HepG2 (cell line): ENCODE measurements at regions not wholly inside any gene's neighbourhood (a gene's known extent, or its start where the extent isn't known, plus 50 kb on each side); places are given as distances from the start of the nearest gene placed in this dataset.

Source experiments
- ATAC-seq: fragments of 200-7000 bp; cut with Tn5 transposase; 3 replicates; pipeline ENCODE4 v1.9.1; 2020; ENCODE audit warnings: mild to moderate bottlenecking, moderate library complexity
- BruUV-seq: library from RNA; stranded (reverse); fragments of 400-500 nt; replicated peaks from 2 replicates; lab custom pipeline; 2021; lab: Mats Ljungman, UMichigan
- CTCF ChIA-PET: fragments of 300-600 bp; formaldehyde crosslinking; extraction: SDS; loops from one replicate; lab custom pipeline; 2021; ENCODE audit warnings: low total read pairs, inconsistent platforms, low intra/inter-chr PET ratio; lab: Yijun Ruan, JAX
- POLR2A ChIA-PET: fragments of 350-600 bp; sonication (Branson Sonifier 250); formaldehyde crosslinking; loops from one replicate; lab custom pipeline; 2020; ENCODE audit warnings: antibody characterized with exemption, inconsistent platforms; lab: Yijun Ruan, JAX
- DNase-seq: peaks from one replicate; pipeline ENCODE4 v3.0.0-alpha.2; 2015; ENCODE audit warnings: low spot score
- FAIRE-seq: peaks from 3 replicates; lab custom pipeline; 2011; peaks lifted over from hg19 to GRCh38; lab: Jason Lieb, UNC
- H2AFZ ChIP-seq: one replicate; pipeline ENCODE4 v1.6.1; 2011; ENCODE audit warnings: low read length, inconsistent platforms
- H3K27ac ChIP-seq: fragments of 300-600 bp; 3 replicates; pipeline ENCODE4 v1.8.0; 2011; ENCODE audit warnings: mixed run types, mild to moderate bottlenecking, mixed read lengths, low read length, inconsistent platforms; ENCODE audit not compliant: insufficient read depth; ENCODE audit errors: extremely low read length
- H3K27me3 ChIP-seq, 2 experiments: fragments of 200-600 bp in 1 of 2; 2 replicates in 1 of 2; 3 replicates in 1 of 2; pipeline versions ENCODE4 v1.6.0 to v1.8.0; 2011; ENCODE audit warnings: low read length in 2 of 2, mild to moderate bottlenecking in 2 of 2, moderate library complexity in 2 of 2, inconsistent platforms in 1 of 2; ENCODE audit not compliant: insufficient read depth in 2 of 2, control insufficient read depth in 1 of 2
- H3K36me3 ChIP-seq, 2 experiments: fragments of 200-600 bp in 1 of 2; replicated peaks in 1 of 2; 2 replicates in 1 of 2; 3 replicates in 1 of 2; pipeline versions ENCODE4 v1.5.1 to v1.8.0; 2011; ENCODE audit warnings: low read length in 2 of 2, inconsistent platforms in 1 of 2; ENCODE audit not compliant: insufficient read depth in 2 of 2, control insufficient read depth in 1 of 2
- H3K4me1 ChIP-seq: 2 replicates; pipeline ENCODE4 v1.5.1; 2012; ENCODE audit warnings: low read length, inconsistent platforms; ENCODE audit not compliant: insufficient read depth
- H3K4me2 ChIP-seq: 2 replicates; pipeline ENCODE4 v1.6.0; 2011; ENCODE audit warnings: low read depth, low read length, inconsistent platforms
- H3K4me3 ChIP-seq, 3 experiments: fragments of 200-600 bp in 1 of 3; sonication (generic), shearing (Covaris generic) in 1 of 3; replicated peaks in 1 of 3; 2 replicates each; pipeline ENCODE4 v1.5.1; 2011 to 2016; ENCODE audit warnings: low read length in 3 of 3, inconsistent platforms in 2 of 3, low read depth in 2 of 3, mild to moderate bottlenecking in 2 of 3, control low read depth in 1 of 3, mixed read lengths in 1 of 3; ENCODE audit not compliant: insufficient read depth in 1 of 3
- H3K79me2 ChIP-seq: one replicate; pipeline ENCODE4 v1.6.1; 2011; ENCODE audit warnings: low read length, inconsistent platforms; ENCODE audit not compliant: insufficient read depth
- H3K9ac ChIP-seq: 2 replicates; pipeline ENCODE4 v1.6.0; 2011; ENCODE audit warnings: mild to moderate bottlenecking, low read depth, low read length, inconsistent platforms; ENCODE audit not compliant: insufficient read depth
- H3K9me3 ChIP-seq: 2 replicates; pipeline ENCODE4 v1.5.1; 2012; ENCODE audit warnings: mild to moderate bottlenecking, low read length
- H4K20me1 ChIP-seq: 2 replicates; pipeline ENCODE4 v1.6.0; 2011; ENCODE audit warnings: inconsistent platforms, mild to moderate bottlenecking, low read length, moderate library complexity; ENCODE audit not compliant: insufficient read depth
- ARNT ChIP-seq: fragments of 450-650 bp; IDR thresholded peaks from 2 replicates; pipeline ENCODE4 v1.6.1; 2017
- FOXK1 ChIP-seq: sonication (generic); formaldehyde crosslinking; IDR thresholded peaks from 2 replicates; pipeline ENCODE4 v1.4.0; 2020; ENCODE audit warnings: low read depth, missing genetic modification reagents, borderline replicate concordance
- HCFC1 ChIP-seq: fragments of 150-350 bp; IDR thresholded peaks from 2 replicates; pipeline ENCODE4 v1.6.1; 2014; ENCODE audit warnings: low read depth, low read length
- JARID2 ChIP-seq: sonication (generic); formaldehyde crosslinking; IDR thresholded peaks from 2 replicates; pipeline ENCODE4 v1.8.1; 2023; ENCODE audit warnings: missing genetic modification reagents, inconsistent platforms; ENCODE audit not compliant: insufficient replicate concordance
- JUNB ChIP-seq: sonication (generic); formaldehyde crosslinking; IDR thresholded peaks from 2 replicates; pipeline ENCODE4 v1.8.0; 2022; ENCODE audit warnings: missing genetic modification reagents, mild to moderate bottlenecking, borderline replicate concordance
- KLF13 ChIP-seq: sonication (generic); formaldehyde crosslinking; IDR thresholded peaks from 2 replicates; pipeline ENCODE4 v1.4.0; 2020; ENCODE audit warnings: mild to moderate bottlenecking, missing genetic modification reagents
- MED1 ChIP-seq: sonication (generic); formaldehyde crosslinking; IDR thresholded peaks from 2 replicates; pipeline ENCODE4 v1.4.0; 2020; ENCODE audit warnings: missing genetic modification reagents
- ONECUT2 ChIP-seq: sonication (generic); formaldehyde crosslinking; IDR thresholded peaks from 2 replicates; pipeline ENCODE4 v1.4.0; 2020; ENCODE audit warnings: missing genetic modification reagents
- SCMH1 ChIP-seq: sonication (generic); formaldehyde crosslinking; IDR thresholded peaks from 2 replicates; pipeline ENCODE4 v1.9.0; 2021; ENCODE audit warnings: missing genetic modification reagents, mild to moderate bottlenecking, borderline replicate concordance
- SMC3 ChIP-seq: IDR thresholded peaks from 2 replicates; pipeline ENCODE4 v1.6.1; 2011; ENCODE audit warnings: low read length, improper control_type of control experiment
- SP5 ChIP-seq: IDR thresholded peaks from 2 replicates; pipeline ENCODE4 v1.6.1; 2016; ENCODE audit warnings: low read depth, borderline replicate concordance
- SRSF9 ChIP-seq: fragments of 200-400 bp; formaldehyde crosslinking; IDR thresholded peaks from 2 replicates; pipeline ENCODE4 v1.6.1; 2018; ENCODE audit warnings: borderline replicate concordance, mild to moderate bottlenecking, low read depth, low read length; ENCODE audit not compliant: insufficient read depth, poor library complexity, severe bottlenecking
- ZBTB7A ChIP-seq: sonication (generic); formaldehyde crosslinking; IDR thresholded peaks from 2 replicates; pipeline ENCODE4 v1.8.0; 2022; ENCODE audit warnings: mild to moderate bottlenecking, missing genetic modification reagents
- ZNF205 ChIP-seq: IDR thresholded peaks from 2 replicates; pipeline ENCODE4 v1.6.1; 2018; ENCODE audit warnings: missing biosample characterization, missing genetic modification reagents
- ZNF260 ChIP-seq: sonication (generic); formaldehyde crosslinking; IDR thresholded peaks from 2 replicates; pipeline ENCODE4 v1.4.0; 2020; ENCODE audit warnings: missing genetic modification reagents, low read depth, mild to moderate bottlenecking, borderline replicate concordance
- ZNF724P ChIP-seq: sonication (generic); formaldehyde crosslinking; IDR thresholded peaks from 2 replicates; pipeline ENCODE4 v1.8.0; 2022; ENCODE audit warnings: missing genetic modification reagents, borderline replicate concordance
- ZNF773 ChIP-seq: sonication (generic); formaldehyde crosslinking; IDR thresholded peaks from 2 replicates; pipeline ENCODE4 v1.4.0; 2020; ENCODE audit warnings: missing genetic modification reagents, borderline replicate concordance
- ZNF790 ChIP-seq: sonication (generic); formaldehyde crosslinking; IDR thresholded peaks from 2 replicates; pipeline ENCODE4 v1.8.0; 2022; ENCODE audit warnings: missing genetic modification reagents, mild to moderate bottlenecking, borderline replicate concordance
- WGBS: methylation state at CpG from one replicate; pipeline ENCODE4 v1.1.6; 2017; ENCODE audit warnings: low lambda C conversion rate; 5-methylcytosine and 5-hydroxymethylcytosine counted together
- in situ Hi-C: cut with HindIII; loops from 2 replicates; pipeline ENCODE4 v1.10.0; 2017; ENCODE audit warnings: low pct_unique_long_range_greater_than_20kb; ENCODE audit not compliant: extremely low pct_ligation_motif_present
- intact Hi-C: fragments of 100-400 bp; cut with micrococcal nuclease; formaldehyde crosslinking; loops from one replicate; pipeline ENCODE4 v1.10.0; 2022; ENCODE audit not compliant: unreplicated experiment
- TF ChIP-seq, protein P1 (sequence below): sonication (generic); formaldehyde crosslinking; IDR thresholded peaks from 2 replicates; pipeline ENCODE4 v1.4.0; 2020; ENCODE audit warnings: low read depth, mild to moderate bottlenecking, missing genetic modification reagents
- TF ChIP-seq, protein P2 (sequence below): sonication (generic); formaldehyde crosslinking; IDR thresholded peaks from 2 replicates; pipeline ENCODE4 v1.4.0; 2020; ENCODE audit warnings: mild to moderate bottlenecking, missing genetic modification reagents
- TF ChIP-seq, protein P3 (sequence below): sonication (generic); formaldehyde crosslinking; IDR thresholded peaks from 2 replicates; pipeline ENCODE4 v1.8.0; 2022; ENCODE audit warnings: mild to moderate bottlenecking, missing genetic modification reagents, moderate library complexity

GRCh38 chr11:111066846-111067245, 178.7 kb upstream of the POU2AF2 start (continued):
- TF ChIP-seq ZNF724P (CRISPR knock-in tag) (no peak), ARNT (no peak)

- no peak for ATAC-seq
- TF ChIP-seq JARID2 (no peak), ZNF260 (CRISPR knock-in tag) (no peak), SMC3 (no peak), JUNB (CRISPR knock-in tag) (no peak), HCFC1 (no peak), SCMH1 (CRISPR knock-in tag) (no peak), ZNF790 (CRISPR knock-in tag) (no peak), SRSF9 (no peak), MED1 (CRISPR knock-in tag) (no peak), SP5 (CRISPR knock-in tag) (no peak), ZNF205 (CRISPR knock-in tag) (no peak), KLF13 (CRISPR knock-in tag) (no peak), ZNF773 (CRISPR knock-in tag) (no peak), ONECUT2 (CRISPR knock-in tag) (no peak), ZBTB7A (no peak), FOXK1 (CRISPR knock-in tag) (no peak)
- TF ChIP-seq, protein P1, sequence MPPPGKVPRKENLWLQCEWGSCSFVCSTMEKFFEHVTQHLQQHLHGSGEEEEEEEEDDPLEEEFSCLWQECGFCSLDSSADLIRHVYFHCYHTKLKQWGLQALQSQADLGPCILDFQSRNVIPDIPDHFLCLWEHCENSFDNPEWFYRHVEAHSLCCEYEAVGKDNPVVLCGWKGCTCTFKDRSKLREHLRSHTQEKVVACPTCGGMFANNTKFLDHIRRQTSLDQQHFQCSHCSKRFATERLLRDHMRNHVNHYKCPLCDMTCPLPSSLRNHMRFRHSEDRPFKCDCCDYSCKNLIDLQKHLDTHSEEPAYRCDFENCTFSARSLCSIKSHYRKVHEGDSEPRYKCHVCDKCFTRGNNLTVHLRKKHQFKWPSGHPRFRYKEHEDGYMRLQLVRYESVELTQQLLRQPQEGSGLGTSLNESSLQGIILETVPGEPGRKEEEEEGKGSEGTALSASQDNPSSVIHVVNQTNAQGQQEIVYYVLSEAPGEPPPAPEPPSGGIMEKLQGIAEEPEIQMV (CRISPR knock-in tag): no peak
- TF ChIP-seq, protein P2, sequence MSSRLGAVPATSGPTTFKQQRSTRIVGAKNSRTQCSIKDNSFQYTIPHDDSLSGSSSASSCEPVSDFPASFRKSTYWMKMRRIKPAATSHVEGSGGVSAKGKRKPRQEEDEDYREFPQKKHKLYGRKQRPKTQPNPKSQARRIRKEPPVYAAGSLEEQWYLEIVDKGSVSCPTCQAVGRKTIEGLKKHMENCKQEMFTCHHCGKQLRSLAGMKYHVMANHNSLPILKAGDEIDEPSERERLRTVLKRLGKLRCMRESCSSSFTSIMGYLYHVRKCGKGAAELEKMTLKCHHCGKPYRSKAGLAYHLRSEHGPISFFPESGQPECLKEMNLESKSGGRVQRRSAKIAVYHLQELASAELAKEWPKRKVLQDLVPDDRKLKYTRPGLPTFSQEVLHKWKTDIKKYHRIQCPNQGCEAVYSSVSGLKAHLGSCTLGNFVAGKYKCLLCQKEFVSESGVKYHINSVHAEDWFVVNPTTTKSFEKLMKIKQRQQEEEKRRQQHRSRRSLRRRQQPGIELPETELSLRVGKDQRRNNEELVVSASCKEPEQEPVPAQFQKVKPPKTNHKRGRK: no peak
- TF ChIP-seq, protein P3, sequence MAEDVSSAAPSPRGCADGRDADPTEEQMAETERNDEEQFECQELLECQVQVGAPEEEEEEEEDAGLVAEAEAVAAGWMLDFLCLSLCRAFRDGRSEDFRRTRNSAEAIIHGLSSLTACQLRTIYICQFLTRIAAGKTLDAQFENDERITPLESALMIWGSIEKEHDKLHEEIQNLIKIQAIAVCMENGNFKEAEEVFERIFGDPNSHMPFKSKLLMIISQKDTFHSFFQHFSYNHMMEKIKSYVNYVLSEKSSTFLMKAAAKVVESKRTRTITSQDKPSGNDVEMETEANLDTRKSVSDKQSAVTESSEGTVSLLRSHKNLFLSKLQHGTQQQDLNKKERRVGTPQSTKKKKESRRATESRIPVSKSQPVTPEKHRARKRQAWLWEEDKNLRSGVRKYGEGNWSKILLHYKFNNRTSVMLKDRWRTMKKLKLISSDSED (CRISPR knock-in tag): no peak
Observed at GRCh38 chr11:111063726-111064517, 181.6 kb upstream of the POU2AF2 start.

More at GRCh38 chr11:111063726-111064517, 181.6 kb upstream of the POU2AF2 start:
- Histone ChIP-seq H2AFZ (no peak overlapping the region), H3K9me3 (peaks cover 11% of the 10 kb centered on the region), H3K36me3 (no peaks in the 10 kb centered on the region), H3K27me3 (no peaks in the 10 kb centered on the region), H3K4me3 (no peak overlapping the region), H3K79me2 (no peaks in the 10 kb centered on the region), H3K9ac (no peak overlapping the region), H3K4me2 (no peak overlapping the region), H4K20me1 (no peaks in the 10 kb centered on the region), H3K4me1 (no peaks in the 10 kb centered on the region), H3K27ac (no peak overlapping the region)
- WGBS: 0% methylated on average over 6 of the region's 6 CpGs
- FAIRE-seq (no peak), DNase-seq (no peak)
- POLR2A ChIA-PET: no interaction called here
- in situ Hi-C loops: no loop called here
- BruUV-seq: no TSS peak
- intact Hi-C loops: no loop called here
- CTCF ChIA-PET: no interaction called here
